Breast epithelium (tissue), 3 donors: ENCODE measurements at regions not wholly inside any gene's neighbourhood (a gene's known extent, or its start where the extent isn't known, plus 50 kb on each side); places are given as distances from the start of the nearest gene placed in this dataset.

ENCODE experiments used
- CTCF ChIP-seq, 3 donors: fragments of 450-650 bp; IDR thresholded peaks; one replicate each; pipeline ENCODE4 v1.5.1; 2016 to 2017; ENCODE audit warnings: antibody characterized with exemption in 3 of 3, mild to moderate bottlenecking in 3 of 3, moderate library complexity in 3 of 3
- POLR2A ChIP-seq: fragments of 450-650 bp; IDR thresholded peaks from one replicate; pipeline ENCODE4 v1.6.1; 2016; ENCODE audit warnings: antibody characterized with exemption, mild to moderate bottlenecking, moderate library complexity

DNA sequence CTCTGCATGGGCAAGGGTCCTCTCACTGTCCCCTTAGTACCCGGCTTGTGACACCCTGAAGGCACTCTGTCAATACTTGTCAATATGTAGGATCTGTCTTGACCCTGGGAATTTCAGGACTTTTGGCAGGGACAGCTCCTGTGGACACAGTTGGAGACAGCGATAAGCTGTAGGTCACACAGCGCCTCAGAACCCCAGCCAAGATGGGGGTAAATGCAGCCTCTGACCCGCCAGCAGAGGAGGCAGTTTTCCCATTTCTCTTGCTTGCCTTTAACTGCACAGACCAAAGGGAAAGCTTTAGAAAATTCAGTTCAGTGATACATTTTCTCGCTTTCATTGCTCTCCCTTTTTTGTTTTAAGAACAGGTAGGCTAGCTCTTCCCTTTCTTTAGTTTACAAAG lies 54.8 kb upstream of the KLHL29 start:
- TF ChIP-seq CTCF (IDR thresholded peaks at IDR 0.05) (no peak), POLR2A (no peak)
